Daoy (cell line): ENCODE measurements at regions not wholly inside any gene's neighbourhood (a gene's known extent, or its start where the extent isn't known, plus 50 kb on each side); places are given as distances from the start of the nearest gene placed in this dataset.

ENCODE experiments used
- DNase-seq: peaks from one replicate; pipeline ENCODE4 v3.0.0-alpha.2; 2015; ENCODE audit warnings: low read depth

DNA sequence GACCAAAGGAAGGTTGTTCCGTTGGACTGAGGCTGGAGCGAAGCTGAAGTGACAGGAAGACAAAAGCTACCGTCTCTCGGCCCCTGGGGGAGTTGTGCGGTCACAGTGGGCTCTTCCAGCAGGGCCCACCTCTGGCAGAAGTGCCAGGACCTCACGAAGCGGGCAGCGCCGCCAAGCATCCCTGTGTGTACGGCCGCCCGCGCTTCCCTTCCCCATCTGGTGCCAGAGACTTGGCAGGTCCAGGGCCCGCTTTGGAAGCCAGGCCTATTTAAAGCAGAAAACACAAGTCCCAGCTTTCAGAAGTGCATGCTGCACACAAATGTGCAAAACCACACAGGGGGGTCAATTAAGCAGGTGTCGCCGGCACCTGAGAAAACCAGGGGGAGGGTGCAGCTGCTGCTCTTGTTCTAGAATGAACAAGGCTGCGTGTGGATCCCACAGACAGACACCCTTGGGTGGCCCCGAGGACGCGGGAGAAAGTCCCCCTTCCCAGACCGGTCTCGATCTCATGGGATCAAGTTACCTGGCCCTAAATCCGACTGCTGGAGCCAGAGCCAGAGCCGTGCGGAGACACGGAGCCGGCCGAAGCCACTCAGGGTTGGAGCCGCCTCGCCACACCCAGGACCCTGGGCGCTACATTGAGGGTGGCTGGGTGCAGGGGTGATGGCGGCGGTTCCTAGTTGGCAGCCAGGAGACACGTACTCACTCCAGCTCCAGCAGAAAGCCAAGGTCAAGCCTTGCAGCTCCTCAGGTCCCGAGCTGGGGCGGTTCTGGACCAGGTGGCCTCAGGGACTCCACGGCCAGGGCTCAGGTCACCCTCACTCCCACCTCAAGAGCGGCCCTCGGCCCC lies 51.8 kb upstream of the PPP2R2D start:
- no peak for DNase-seq

DNA sequence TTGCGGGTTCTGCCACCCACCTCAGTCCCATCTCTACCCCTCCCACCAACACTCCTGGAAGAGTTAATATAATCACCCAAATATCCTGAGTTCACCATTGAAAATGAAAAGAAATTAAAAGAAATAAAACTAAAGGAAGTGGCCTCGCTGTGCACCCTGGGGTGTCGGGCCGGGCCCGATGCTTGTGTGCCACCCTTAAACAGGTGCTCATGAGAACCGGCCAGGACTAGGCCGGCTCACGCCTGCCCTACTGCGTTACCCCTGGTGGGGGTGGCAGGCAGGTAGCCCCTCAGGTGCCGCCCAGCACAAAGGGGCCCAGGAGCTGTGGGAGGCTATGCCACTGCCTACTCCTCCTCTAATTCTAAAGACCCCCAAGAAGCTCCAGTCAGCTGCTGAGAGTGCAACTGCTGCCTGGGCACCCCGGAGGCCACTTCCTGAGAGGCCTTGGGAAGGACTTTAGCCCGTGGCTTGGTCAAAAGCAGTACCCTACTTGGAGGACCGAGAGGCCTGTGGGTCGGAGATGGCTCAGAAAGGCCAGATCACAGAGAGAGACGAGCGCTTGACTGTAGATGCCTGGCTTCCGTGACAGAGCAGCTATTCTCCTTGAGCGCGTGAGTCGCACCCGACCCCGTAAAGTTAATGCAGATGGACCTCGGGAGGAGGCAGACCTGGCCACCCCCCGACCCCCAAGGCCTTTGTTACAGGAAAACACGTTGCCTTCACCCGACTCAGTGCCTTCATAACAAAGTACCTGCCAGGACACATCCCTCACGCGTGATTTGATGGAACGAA lies 51.0 kb upstream of the PPP2R2D start:
- DNase-seq = no peak

DNA sequence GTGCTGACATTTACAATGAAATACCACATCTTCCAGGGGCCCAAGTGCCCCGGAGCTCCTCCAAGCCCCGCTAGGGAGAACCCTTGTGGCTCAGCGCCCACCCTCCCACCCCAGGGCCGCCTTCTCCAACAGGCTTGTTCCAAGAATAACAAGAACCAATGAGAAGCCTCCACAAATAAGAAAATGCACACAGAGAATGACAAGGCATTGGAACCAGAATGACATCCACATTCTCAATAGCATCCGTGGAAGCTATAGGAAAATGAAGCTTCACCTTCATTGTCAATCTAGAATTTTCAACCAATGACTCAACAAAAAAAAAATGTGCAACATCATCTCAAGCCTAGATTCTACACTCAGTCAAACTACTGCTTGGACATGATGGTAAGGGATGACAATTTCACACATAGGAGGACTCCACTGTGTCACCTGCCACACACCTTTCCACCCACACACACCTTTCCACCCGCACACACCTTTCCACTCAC lies 50.4 kb upstream of the PPP2R2D start:
- no peak for DNase-seq
